ENCODE measurements at regions not wholly inside any gene's neighbourhood (a gene's known extent, or its start where the extent isn't known, plus 50 kb on each side); places are given as distances from the start of the nearest gene placed in this dataset.
A peak's percentile ranks its signal among the peaks of the same experiment; 100 is the strongest.

- no peak for DNase-seq (ENCODE audit: low read depth, low spot score)
These were observed 552.3 kb downstream of the TSN start for GRCh38 chr2:122307763-122308162.

GRCh38 chr2:122315306-122315705, 559.9 kb downstream of the TSN start:
- DNase-seq (ENCODE audit: low read depth, low spot score): no peak

DNA sequence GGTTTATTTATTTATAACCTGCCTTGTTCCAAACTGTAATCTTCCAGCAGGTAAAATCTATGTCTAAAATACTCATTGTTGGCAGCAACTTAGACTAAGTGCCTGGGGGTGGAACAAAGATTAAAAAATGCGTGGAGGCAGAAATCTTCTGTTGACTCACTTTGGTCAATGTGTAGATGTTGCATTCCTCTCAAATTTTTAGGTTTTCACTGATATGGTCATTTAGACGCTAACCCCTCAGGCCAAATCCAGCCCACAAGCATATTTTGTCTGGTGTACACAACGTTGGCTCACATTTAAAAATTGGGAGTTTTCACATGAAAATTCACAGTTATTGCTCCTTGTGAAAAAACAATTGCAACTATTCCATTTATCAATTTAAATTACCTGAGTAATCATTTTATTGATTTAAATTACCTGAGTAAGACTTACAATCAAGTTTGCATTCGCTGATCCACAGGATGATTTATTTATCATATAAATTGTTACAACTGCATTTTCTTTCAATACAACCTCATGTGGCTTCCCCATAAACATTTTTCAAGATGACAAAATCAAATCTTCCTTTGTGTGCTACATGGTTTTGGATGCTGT, 564.2 kb downstream of the TSN start:
- no peak for DNase-seq (ENCODE audit: low read depth, low spot score)

DNA sequence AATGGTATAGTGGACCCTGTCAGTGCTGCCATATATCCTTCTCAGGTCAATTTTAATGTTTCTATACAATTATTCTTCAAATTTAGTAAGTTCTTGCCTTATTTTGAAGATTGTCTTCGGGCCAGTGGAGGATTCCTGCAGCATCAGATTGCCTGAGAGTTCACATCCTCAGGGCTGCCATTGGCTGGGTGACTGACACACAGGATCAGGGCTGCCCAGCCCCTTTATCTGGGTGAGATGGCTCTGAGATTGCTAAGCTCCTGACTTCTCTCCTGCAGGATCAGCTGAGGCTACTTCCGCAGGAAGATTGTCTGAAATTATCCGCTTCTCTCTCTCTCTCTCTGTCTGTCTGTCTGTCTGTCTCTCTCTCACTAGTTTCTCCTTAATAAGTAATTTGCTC, 567.4 kb downstream of the TSN start:
- DNase-seq (ENCODE audit: low read depth, low spot score): no peak

- no peak for DNase-seq (ENCODE audit: low read depth, low spot score)
These were observed 568.5 kb downstream of the TSN start for GRCh38 chr2:122323927-122324326.

- no peak for DNase-seq (ENCODE audit: low read depth, low spot score)
These were observed 571.0 kb downstream of the TSN start for GRCh38 chr2:122326471-122326870.

GRCh38 chr2:122328816-122329215, 573.4 kb downstream of the TSN start:
- no peak for DNase-seq (ENCODE audit: low read depth, low spot score)

DNA sequence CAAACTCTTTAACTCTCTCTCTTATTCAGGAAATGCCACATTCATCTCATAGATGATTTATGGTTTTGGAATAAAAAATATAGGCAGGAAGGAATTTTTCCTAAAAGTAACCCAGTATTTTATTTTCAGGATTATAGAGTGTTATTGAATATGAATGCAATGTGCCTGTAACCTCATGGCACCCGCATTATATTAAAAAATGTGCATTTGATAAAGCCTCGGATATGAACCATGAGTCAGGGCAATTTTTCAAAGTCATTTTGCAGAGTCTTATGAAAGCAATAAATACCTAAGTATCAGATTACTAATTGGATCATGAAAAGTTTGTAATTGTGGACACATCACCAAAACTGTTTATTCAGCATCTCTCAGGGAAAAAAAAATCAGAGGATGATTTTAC, 573.8 kb downstream of the TSN start:
- DNase-seq (ENCODE audit: low read depth, low spot score): no peak

DNA sequence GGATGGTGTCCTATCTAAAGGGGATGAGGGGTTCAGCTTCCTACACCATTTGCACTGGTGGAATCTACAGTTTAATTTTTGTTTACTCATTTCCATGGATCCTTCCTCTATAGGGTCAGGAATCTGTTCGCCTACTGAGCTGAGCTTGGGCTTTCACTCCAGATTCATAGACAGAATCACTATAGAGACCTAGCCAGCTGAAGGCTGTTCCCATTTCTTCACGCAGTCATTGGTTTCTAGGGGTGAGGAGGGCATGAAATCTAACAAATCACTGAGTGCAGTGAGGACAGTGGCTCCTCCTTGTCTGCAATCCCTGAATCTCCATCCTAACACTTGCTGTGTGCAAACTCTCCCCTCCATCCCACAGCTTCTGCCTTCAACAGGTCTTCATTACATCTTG, 578.5 kb downstream of the TSN start:
- no peak for DNase-seq (ENCODE audit: low read depth, low spot score)

DNA sequence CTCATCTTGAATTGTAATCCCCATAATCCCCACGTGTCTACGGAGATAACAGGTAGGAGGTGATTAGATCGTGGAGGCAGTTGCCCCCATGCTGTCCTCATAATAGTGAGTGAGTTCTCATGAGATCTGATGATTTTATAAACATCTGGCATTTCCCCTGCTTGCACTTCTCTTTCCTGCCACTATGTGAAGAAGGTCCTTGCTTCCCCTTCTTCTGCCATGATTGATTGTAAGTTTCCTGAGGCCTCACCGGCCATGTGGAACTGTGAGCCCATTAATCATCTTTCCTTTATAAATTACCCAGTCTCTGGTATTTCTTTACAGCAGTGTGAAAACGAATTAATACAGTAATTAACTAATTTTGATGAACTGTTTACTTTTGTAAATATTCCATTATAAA, 582.5 kb downstream of the TSN start:
- DNase-seq (ENCODE audit: low read depth, low spot score): no peak

DNA sequence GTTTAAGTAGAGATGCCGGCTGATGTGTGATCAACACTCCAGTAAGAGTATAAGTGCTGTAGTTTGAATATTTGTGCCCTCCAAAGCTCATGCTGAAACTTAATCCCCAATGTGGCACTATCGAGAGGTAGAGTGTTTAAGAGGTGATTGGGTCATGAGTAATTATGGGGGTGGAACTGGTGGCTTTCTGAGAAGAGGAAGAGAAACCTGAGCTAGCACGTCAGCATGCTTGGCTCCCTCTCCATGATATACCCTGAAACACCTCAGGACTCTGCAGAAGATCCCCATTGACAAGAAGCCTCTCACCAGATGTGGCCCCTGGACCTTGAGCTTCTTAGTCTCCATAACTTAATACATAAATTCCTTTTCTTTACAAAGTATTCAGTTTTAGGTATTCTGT, 584.8 kb downstream of the TSN start:
- no peak for DNase-seq (ENCODE audit: low read depth, low spot score)

DNA sequence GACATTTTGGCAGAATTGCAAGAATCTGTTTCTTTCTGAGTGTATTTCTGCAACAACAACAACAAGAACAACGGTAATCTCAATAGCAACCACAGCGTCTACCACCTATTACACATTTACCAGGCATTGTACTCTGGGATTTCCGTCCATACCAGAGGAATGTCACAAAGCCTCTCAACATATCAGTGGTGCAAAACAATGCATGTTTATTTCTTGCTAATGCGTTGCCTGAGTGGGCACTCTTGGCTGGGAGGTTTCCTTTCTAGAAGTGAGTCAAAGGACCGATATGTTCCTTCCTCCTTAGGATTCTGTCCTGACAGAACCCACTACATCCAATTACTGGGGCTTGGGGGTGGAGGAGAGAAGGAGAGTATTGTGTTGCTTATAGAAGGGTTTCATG, 585.6 kb downstream of the TSN start:
- no peak for DNase-seq (ENCODE audit: low read depth, low spot score)

DNA sequence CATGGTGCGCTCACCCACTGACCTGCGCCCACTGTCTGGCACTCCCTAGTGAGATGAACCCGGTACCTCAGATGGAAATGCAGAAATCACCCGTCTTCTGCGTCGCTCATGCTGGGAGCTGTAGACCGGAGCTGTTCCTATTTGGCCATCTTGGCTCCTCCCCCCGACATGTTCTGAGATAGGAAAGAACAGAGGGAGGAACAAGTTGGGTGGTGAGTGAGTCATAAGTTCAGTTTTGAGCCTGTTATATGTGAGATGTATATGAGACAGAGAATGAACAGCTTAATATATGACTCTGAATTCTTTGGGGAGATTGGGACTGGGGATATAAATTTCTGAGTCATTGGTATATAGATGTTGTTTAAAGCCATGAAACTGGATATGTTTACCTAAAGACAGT, 596.7 kb downstream of the TSN start:
- DNase-seq (ENCODE audit: low read depth, low spot score): peak; percentile 8

GRCh38 chr2:122357998-122358397, 602.5 kb downstream of the TSN start:
- DNase-seq (ENCODE audit: low read depth, low spot score): no peak

DNA sequence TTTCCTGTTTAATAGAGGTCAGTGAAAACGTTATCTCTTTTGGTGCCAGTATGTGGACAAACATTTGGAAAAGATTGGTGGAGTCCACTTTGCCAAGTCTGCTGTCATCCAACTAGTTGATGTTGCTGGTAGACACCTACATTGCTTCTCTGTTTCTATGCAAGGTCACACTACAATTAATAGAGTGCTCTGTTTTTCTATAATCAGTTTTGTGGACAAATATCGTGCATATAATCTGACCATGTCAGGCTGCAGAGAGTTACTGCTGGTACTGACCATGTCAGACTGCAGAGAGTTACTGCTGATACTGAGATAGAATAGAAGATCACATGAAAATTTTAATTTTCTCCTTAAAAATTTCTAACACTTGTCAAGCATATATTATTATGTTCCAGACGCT, 603.3 kb downstream of the TSN start:
- DNase-seq (ENCODE audit: low read depth, low spot score): no peak

GRCh38 chr2:122363885-122364284, 608.4 kb downstream of the TSN start:
- DNase-seq (ENCODE audit: low read depth, low spot score): peak; percentile 1

GRCh38 chr2:122366427-122366826, 611.0 kb downstream of the TSN start:
- no peak for DNase-seq (ENCODE audit: low read depth, low spot score)

GRCh38 chr2:122366969-122367645, 611.7 kb downstream of the TSN start:
- no peak for DNase-seq (ENCODE audit: low read depth, low spot score)

- no peak for DNase-seq (ENCODE audit: low read depth, low spot score)
These were observed 612.2 kb downstream of the TSN start for GRCh38 chr2:122367646-122368010.

- DNase-seq (ENCODE audit: low read depth, low spot score): no peak
These were observed 613.3 kb downstream of the TSN start for GRCh38 chr2:122368576-122369243.

DNA sequence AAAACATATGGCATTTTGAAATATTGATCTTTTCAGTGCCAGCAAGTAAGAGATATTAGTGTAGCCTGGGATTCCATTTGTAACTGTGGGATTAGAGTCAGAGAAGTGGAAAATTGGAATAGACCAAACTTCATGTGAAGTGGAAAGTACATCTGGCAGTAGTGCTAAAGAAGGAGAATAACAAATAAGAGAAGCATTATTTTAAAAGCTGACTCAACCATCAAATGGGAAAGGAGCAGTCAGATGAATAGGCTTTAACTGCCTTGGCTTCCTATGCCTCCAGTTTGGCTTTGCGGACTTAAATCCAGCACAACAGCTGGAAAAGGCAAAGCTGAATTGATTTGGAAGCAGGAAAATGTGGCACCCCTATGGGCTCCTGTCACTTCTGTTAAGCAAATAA, 623.1 kb downstream of the TSN start:
- no peak for DNase-seq (ENCODE audit: low read depth, low spot score)

GRCh38 chr2:122384768-122385333, 629.4 kb downstream of the TSN start:
- DNase-seq (ENCODE audit: low read depth, low spot score): no peak

- no peak for DNase-seq (ENCODE audit: low read depth, low spot score)
These were observed 632.8 kb downstream of the TSN start for GRCh38 chr2:122388208-122388607.

Measured in ELF-1 (cell line).